Endodermal cell (in vitro differentiated cells): ENCODE measurements at regions not wholly inside any gene's neighbourhood (a gene's known extent, or its start where the extent isn't known, plus 50 kb on each side); places are given as distances from the start of the nearest gene placed in this dataset.

Experiments used
- DNase-seq: peaks from one replicate; pipeline ENCODE4 v3.0.0-alpha.2; 2017
- H3K27ac ChIP-seq: 2 replicates; pipeline ENCODE4 v1.5.1; 2013; ENCODE audit warnings: mild to moderate bottlenecking, low read depth, low read length, moderate library complexity
- H3K27me3 ChIP-seq: 2 replicates; pipeline ENCODE4 v1.6.1; 2013; ENCODE audit warnings: mild to moderate bottlenecking, low read length, moderate library complexity; ENCODE audit not compliant: insufficient read depth, control insufficient read depth, poor library complexity, severe bottlenecking
- H3K36me3 ChIP-seq: 2 replicates; pipeline ENCODE4 v1.7.0; 2013; ENCODE audit warnings: mild to moderate bottlenecking, low read length, moderate library complexity; ENCODE audit not compliant: control insufficient read depth, insufficient read depth
- H3K4me1 ChIP-seq: one replicate; pipeline ENCODE4 v1.7.0; 2013; ENCODE audit warnings: low read length; ENCODE audit not compliant: control insufficient read depth, insufficient read depth
- H3K4me3 ChIP-seq: 2 replicates; pipeline ENCODE4 v1.5.1; 2013; ENCODE audit warnings: mild to moderate bottlenecking, low read length, moderate library complexity
- H3K9ac ChIP-seq: 2 replicates; pipeline ENCODE4 v1.6.1; 2013; ENCODE audit warnings: mild to moderate bottlenecking, low read length, moderate library complexity; ENCODE audit not compliant: poor library complexity, severe bottlenecking; ENCODE audit errors: extremely low read depth
- H3K9me3 ChIP-seq: 2 replicates; pipeline ENCODE4 v1.6.1; 2013; ENCODE audit warnings: mild to moderate bottlenecking, low read length, moderate library complexity; ENCODE audit not compliant: control insufficient read depth
- H3K27ac Mint-ChIP-seq: 2 replicates; pipeline ENCODE4 v1.8.0; 2020; ENCODE audit warnings: mixed read lengths
- H3K27me3 Mint-ChIP-seq: 2 replicates; pipeline ENCODE4 v1.8.0; 2021; ENCODE audit warnings: mild to moderate bottlenecking, mixed read lengths; ENCODE audit not compliant: insufficient read depth
- H3K36me3 Mint-ChIP-seq: 2 replicates; pipeline ENCODE4 v1.8.0; 2020; ENCODE audit warnings: low read depth, mixed read lengths
- H3K4me1 Mint-ChIP-seq: 2 replicates; pipeline ENCODE4 v1.8.0; 2020; ENCODE audit warnings: mixed read lengths
- H3K4me3 Mint-ChIP-seq: 2 replicates; pipeline ENCODE4 v1.8.0; 2020; ENCODE audit warnings: mild to moderate bottlenecking, moderate library complexity, mixed read lengths
- H3K9me3 Mint-ChIP-seq: 2 replicates; pipeline ENCODE4 v1.8.0; 2020; ENCODE audit warnings: mild to moderate bottlenecking, mixed read lengths
- WGBS, 2 experiments: methylation state at CpG; one replicate each; pipeline versions ENCODE4 v1.1.5 to v1.1.7; 2013; ENCODE audit warnings: missing lambda C conversion rate in 2 of 2, mixed read lengths in 1 of 2; ENCODE audit not compliant: insufficient coverage in 1 of 2, insufficient read length in 1 of 2; 5-methylcytosine and 5-hydroxymethylcytosine counted together
- TF ChIP-seq, protein P1 (sequence below): fragments of 200-600 bp; sonication (generic); conservative IDR thresholded peaks from 2 replicates; pipeline ENCODE4 v1.5.0; 2021; ENCODE audit warnings: antibody characterized with exemption, mild to moderate bottlenecking

DNA sequence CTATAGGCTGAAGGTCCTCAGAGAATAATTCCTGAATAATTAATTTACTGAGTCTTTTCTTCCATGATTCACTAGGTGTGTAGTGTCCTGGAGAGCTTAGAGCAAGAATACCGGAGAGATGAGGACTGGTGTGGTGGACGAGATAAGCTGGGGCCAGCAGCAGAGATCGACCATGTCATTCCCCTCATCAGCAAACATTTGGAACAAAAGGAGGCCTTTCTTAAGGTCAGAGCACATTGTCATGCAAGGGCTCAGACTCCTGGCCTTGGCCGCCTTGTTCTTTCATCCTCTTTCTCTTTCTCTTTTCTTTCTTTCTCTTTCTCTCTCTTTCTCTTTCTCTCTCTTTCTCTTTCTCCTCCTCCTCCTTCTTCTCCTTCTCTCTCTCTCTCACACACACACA lies 291.4 kb upstream of the UMPS start:
- Mint-ChIP-seq H3K36me3 (peaks cover 6% of the 10 kb centered on the region), H3K4me1 (peaks cover 14% of the 10 kb centered on the region), H3K9me3 (no peaks in the 10 kb centered on the region), H3K27me3 (no peaks in the 10 kb centered on the region), H3K4me3 (peak overlapping the region; percentile 22), H3K27ac (peak overlapping the region; percentile 64)
- H3K9me3 ChIP-seq, result peaks cover 6% of the 10 kb centered on the region
- no peaks in the 10 kb centered on the region for H3K27me3 ChIP-seq
- WGBS, 2 experiments, result 42 to 57% methylated on average over 2 to 4 of the region's 4 CpGs
- peaks cover 5% of the 10 kb centered on the region for H3K36me3 ChIP-seq
- no peak overlapping the region for H3K9ac ChIP-seq
- peak; percentile 54 for DNase-seq
- TF ChIP-seq, protein P1, sequence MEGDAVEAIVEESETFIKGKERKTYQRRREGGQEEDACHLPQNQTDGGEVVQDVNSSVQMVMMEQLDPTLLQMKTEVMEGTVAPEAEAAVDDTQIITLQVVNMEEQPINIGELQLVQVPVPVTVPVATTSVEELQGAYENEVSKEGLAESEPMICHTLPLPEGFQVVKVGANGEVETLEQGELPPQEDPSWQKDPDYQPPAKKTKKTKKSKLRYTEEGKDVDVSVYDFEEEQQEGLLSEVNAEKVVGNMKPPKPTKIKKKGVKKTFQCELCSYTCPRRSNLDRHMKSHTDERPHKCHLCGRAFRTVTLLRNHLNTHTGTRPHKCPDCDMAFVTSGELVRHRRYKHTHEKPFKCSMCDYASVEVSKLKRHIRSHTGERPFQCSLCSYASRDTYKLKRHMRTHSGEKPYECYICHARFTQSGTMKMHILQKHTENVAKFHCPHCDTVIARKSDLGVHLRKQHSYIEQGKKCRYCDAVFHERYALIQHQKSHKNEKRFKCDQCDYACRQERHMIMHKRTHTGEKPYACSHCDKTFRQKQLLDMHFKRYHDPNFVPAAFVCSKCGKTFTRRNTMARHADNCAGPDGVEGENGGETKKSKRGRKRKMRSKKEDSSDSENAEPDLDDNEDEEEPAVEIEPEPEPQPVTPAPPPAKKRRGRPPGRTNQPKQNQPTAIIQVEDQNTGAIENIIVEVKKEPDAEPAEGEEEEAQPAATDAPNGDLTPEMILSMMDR, result no peak
- peak overlapping the region; percentile 25 for H3K27ac ChIP-seq
- H3K4me1 ChIP-seq, result no peaks in the 10 kb centered on the region
- H3K4me3 ChIP-seq, result no peak overlapping the region

DNA sequence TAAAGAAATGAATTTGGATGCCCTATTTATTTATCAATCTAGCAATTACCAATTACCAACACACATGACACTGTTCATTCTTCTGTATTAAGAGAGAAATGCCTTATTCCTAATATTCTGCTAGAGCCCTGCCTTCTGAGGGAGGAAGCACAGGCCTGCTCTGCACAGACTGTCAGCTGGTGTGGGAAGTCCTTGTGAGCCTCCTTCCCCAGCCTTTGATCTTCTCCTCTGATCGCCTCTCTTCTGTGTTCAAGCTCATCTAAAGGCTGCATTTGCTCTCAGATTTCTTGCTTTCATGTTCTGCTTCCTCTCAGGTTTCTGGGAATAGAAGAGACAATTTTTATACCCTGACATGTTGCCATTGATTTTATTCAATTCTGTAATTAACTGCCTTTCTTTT lies 290.6 kb upstream of the UMPS start:
- Mint-ChIP-seq H3K27me3 (no peaks in the 10 kb centered on the region), H3K4me3 (no peak overlapping the region)
- DNase-seq, result no peak

DNA sequence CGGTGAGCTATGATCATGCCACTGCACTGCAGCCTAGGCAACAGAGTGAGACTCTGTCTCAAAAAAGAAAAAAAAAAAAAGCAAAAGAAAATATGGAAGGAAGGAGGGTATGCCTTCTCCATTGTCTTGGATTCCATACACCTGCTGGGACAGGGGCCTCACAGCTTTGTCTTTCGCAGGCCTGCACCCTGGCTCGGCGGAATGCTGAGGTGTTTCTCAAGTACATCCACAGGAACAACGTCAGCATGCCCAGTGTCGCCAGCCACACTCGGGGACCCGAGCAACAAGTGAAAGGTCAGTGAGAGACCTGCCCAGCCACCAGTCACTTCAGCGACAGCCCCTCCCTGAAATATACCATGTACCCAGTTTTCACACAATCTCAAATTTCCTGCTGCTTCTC lies 288.5 kb upstream of the UMPS start:
- peak; percentile 49 for DNase-seq

More for the DNA sequence above, 290.6 kb upstream of the UMPS start:
- H3K27me3 ChIP-seq, result no peaks in the 10 kb centered on the region
- Mint-ChIP-seq H3K27ac (no peak overlapping the region), H3K36me3 (peaks cover under 1% of the 10 kb centered on the region), H3K4me1 (peaks cover 14% of the 10 kb centered on the region), H3K9me3 (no peaks in the 10 kb centered on the region)
- no peak overlapping the region for H3K27ac ChIP-seq
- H3K9me3 ChIP-seq, result peaks cover 3% of the 10 kb centered on the region
- peaks cover 5% of the 10 kb centered on the region for H3K36me3 ChIP-seq
- 59 to 67% methylated on average over 1 of the region's 1 CpG for WGBS, 2 experiments
- no peak overlapping the region for H3K9ac ChIP-seq
- TF ChIP-seq, protein P1, result no peak
- no peaks in the 10 kb centered on the region for H3K4me1 ChIP-seq
- no peak overlapping the region for H3K4me3 ChIP-seq

More for the DNA sequence above, 288.5 kb upstream of the UMPS start:
- H3K27ac ChIP-seq, result no peak overlapping the region
- Mint-ChIP-seq H3K27me3 (no peaks in the 10 kb centered on the region), H3K36me3 (no peaks in the 10 kb centered on the region), H3K4me3 (no peak overlapping the region), H3K4me1 (peaks cover 14% of the 10 kb centered on the region), H3K27ac (no peak overlapping the region), H3K9me3 (no peaks in the 10 kb centered on the region)
- H3K36me3 ChIP-seq, result no peaks in the 10 kb centered on the region
- TF ChIP-seq, protein P1, result no peak
- no peaks in the 10 kb centered on the region for H3K27me3 ChIP-seq
- no peaks in the 10 kb centered on the region for H3K9me3 ChIP-seq
- no peak overlapping the region for H3K9ac ChIP-seq
- H3K4me3 ChIP-seq, result no peak overlapping the region
- H3K4me1 ChIP-seq, result no peaks in the 10 kb centered on the region
- 92% methylated on average over 6 to 9 of the region's 9 CpGs for WGBS, 2 experiments
